Sigmoid colon (tissue), 6 donors: ENCODE measurements at regions not wholly inside any gene's neighbourhood (a gene's known extent, or its start where the extent isn't known, plus 50 kb on each side); places are given as distances from the start of the nearest gene placed in this dataset.

Experiments used
- DNase-seq: peaks from one replicate; pipeline ENCODE4 v3.0.0-alpha.2; 2019
- H3K27ac ChIP-seq, 4 donors: fragments of 200-600 bp; sonication (generic); one replicate each; pipeline ENCODE4 v1.5.1; 2016 to 2019; ENCODE audit warnings: mild to moderate bottlenecking in 1 of 4
- H3K27me3 ChIP-seq, 3 donors: fragments of 200-600 bp; sonication (generic); one replicate each; pipeline ENCODE4 v1.5.1; 2019; ENCODE audit warnings: mild to moderate bottlenecking in 1 of 3
- H3K36me3 ChIP-seq, 4 donors: fragments of 200-600 bp; sonication (generic); one replicate each; pipeline ENCODE4 v1.5.1; 2016 to 2019
- H3K4me1 ChIP-seq, 4 donors: fragments of 200-600 bp; sonication (generic); one replicate each; pipeline ENCODE4 v1.5.1; 2017 to 2019
- H3K4me3 ChIP-seq, 4 donors: fragments of 200-600 bp; sonication (generic); one replicate each; pipeline ENCODE4 v1.5.1; 2017 to 2019; ENCODE audit warnings: mild to moderate bottlenecking in 2 of 4, moderate library complexity in 1 of 4
- H3K9me3 ChIP-seq, 4 donors: fragments of 200-600 bp in 3 of 4; sonication (generic) in 3 of 4; one replicate each; pipeline versions ENCODE4 v1.5.1 to v1.6.1; 2013 to 2019
- EP300 ChIP-seq, 4 donors: sonication (generic); formaldehyde crosslinking; IDR thresholded peaks; one replicate each; pipeline ENCODE4 v1.6.1; 2017; ENCODE audit warnings: antibody characterized with exemption in 4 of 4
- POLR2A ChIP-seq, 2 donors: fragments of 450-650 bp; IDR thresholded peaks; one replicate each; pipeline ENCODE4 v1.6.1; 2016; ENCODE audit warnings: antibody characterized with exemption in 2 of 2, mild to moderate bottlenecking in 2 of 2, moderate library complexity in 2 of 2
- POLR2AphosphoS5 ChIP-seq, 4 donors: sonication (generic); formaldehyde crosslinking; IDR thresholded peaks; one replicate each; pipeline ENCODE4 v1.6.1; 2017; ENCODE audit warnings: antibody characterized with exemption in 4 of 4
- WGBS, 2 donors: extraction: QIAGEN DNeasy Blood & Tissue Kit; methylation state at CpG; one replicate each; pipeline ENCODE4 v1.1.7; 2013; 5-methylcytosine and 5-hydroxymethylcytosine counted together
- intact Hi-C: fragments of 100-400 bp; cut with DNase I; formaldehyde crosslinking; loops from one replicate; pipeline ENCODE4 v1.15.1; 2023
- TF ChIP-seq, protein P1 (sequence below), 4 experiments: fragments of 450-650 bp in 3 of 4; fragments of 200-600 bp in 1 of 4; IDR thresholded peaks; one replicate each; pipeline ENCODE4 v1.5.1; 2016 to 2019; ENCODE audit warnings: antibody characterized with exemption in 4 of 4, mild to moderate bottlenecking in 3 of 4, moderate library complexity in 2 of 4
- donor health status: healthy with polysubstance abuse.
- donor health status: healthy.

DNA sequence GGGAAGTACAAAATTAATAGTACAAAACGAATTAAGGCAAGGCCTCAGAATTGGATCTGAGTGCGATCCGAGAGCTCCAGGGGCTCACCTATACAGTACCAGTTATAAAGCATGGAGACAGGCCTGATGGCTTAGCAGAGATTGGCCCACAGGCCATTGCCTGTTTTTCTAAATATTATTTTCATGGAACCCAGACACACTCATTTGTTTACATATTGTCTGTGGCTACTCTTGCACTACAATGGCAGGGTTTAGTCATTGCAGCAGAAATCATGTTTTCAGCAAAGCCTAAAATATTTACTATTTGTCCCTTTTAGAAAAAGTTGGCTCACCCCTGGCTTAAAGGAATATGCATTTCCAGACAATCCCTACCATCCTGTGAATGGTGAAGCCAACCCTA, 578.9 kb downstream of the PLPP3 start:
- no peak overlapping the region for H3K27ac ChIP-seq
- no peaks in the 10 kb centered on the region for H3K9me3 ChIP-seq
- TF ChIP-seq POLR2AphosphoS5 (IDR thresholded peaks at IDR 0.05) (no peak), EP300 (IDR thresholded peaks at IDR 0.05) (no peak), POLR2A (IDR thresholded peaks at IDR 0.05) (no peak)
- TF ChIP-seq, protein P1, sequence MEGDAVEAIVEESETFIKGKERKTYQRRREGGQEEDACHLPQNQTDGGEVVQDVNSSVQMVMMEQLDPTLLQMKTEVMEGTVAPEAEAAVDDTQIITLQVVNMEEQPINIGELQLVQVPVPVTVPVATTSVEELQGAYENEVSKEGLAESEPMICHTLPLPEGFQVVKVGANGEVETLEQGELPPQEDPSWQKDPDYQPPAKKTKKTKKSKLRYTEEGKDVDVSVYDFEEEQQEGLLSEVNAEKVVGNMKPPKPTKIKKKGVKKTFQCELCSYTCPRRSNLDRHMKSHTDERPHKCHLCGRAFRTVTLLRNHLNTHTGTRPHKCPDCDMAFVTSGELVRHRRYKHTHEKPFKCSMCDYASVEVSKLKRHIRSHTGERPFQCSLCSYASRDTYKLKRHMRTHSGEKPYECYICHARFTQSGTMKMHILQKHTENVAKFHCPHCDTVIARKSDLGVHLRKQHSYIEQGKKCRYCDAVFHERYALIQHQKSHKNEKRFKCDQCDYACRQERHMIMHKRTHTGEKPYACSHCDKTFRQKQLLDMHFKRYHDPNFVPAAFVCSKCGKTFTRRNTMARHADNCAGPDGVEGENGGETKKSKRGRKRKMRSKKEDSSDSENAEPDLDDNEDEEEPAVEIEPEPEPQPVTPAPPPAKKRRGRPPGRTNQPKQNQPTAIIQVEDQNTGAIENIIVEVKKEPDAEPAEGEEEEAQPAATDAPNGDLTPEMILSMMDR (IDR thresholded peaks at IDR 0.05): no peak
- no peaks in the 10 kb centered on the region for H3K4me1 ChIP-seq
- intact Hi-C loops: no loop called here
- H3K27me3 ChIP-seq: no peaks in the 10 kb centered on the region
- H3K36me3 ChIP-seq: no peaks in the 10 kb centered on the region
- DNase-seq: no peak
- H3K4me3 ChIP-seq: no peak overlapping the region
- 92 to 94% methylated on average over 3 of the region's 3 CpGs for WGBS, 2 donors

DNA sequence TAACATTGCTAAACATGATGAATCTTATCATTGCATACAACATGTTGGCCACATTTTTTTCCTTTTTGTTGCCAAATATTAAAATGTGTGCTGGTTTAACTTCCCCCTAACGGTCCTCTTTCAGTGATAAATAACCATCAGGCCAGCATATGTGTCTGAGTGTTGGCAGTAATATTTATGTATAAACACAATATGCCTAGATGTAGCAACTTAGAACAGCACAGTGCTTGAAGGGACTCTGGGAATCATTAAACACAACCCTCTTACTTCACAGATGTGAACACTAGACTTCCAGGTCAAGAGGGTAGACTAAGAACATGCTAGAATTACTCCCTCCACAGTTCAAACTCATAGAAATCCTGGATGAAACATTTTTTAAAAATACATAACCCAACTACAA, 581.8 kb downstream of the PLPP3 start:
- 37 to 67% methylated on average over 1 of the region's 1 CpG for WGBS, 2 donors
- Histone ChIP-seq H3K4me1 (no peaks in the 10 kb centered on the region), H3K27ac (no peak overlapping the region), H3K9me3 (no peaks in the 10 kb centered on the region), H3K27me3 (no peaks in the 10 kb centered on the region), H3K36me3 (no peaks in the 10 kb centered on the region), H3K4me3 (no peak overlapping the region)
- intact Hi-C loops: no loop called here
- no peak for TF ChIP-seq POLR2A (IDR thresholded peaks at IDR 0.05)
- TF ChIP-seq POLR2AphosphoS5 (IDR thresholded peaks at IDR 0.05): peak in 3 of 4 donors; percentile 26 to 39 (median 32)
- no peak for DNase-seq

DNA sequence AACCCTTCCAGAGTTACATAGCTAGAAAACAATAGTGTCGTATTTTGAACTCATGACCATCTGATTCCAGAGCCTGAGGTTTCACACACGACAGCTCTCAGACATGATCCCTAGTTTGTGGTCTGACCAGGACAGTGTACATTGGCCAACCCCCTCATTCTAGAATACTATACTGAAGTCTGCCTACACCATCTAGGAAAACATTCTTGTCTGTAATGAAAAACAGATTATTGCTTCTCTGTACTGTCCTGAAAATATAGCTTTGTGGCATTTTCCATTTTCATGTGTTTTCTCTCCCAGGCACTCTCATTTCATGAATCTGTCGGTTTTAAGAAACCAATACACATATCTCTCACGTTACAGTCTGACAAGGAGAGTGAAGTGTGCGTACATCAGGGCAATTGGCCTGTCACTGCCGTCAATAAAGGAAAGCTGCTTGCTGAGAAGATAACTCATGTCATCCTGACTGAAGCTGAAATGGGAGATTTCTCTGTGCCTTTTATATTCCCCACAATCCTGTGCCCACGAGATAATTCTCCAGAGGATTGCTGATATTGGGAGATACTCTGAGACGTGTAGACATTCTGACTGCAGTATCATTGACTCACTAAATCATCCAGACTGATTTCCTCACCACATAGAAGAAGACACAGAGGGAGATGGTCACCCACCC, 585.6 kb downstream of the PLPP3 start:
- no peaks in the 10 kb centered on the region for H3K36me3 ChIP-seq
- H3K9me3 ChIP-seq: no peaks in the 10 kb centered on the region
- no peak overlapping the region for H3K27ac ChIP-seq
- H3K27me3 ChIP-seq: no peaks in the 10 kb centered on the region
- TF ChIP-seq, protein P1 (IDR thresholded peaks at IDR 0.05): no peak
- no peak for TF ChIP-seq EP300 (IDR thresholded peaks at IDR 0.05)
- no peak for TF ChIP-seq POLR2AphosphoS5 (IDR thresholded peaks at IDR 0.05)
- TF ChIP-seq POLR2A (IDR thresholded peaks at IDR 0.05): no peak
- H3K4me3 ChIP-seq: no peak overlapping the region
- DNase-seq: no peak
- 67 to 81% methylated on average over 8 of the region's 8 CpGs for WGBS, 2 donors
- peaks cover 0 to 18% (median 10%) of the 10 kb centered on the region in 4 donors for H3K4me1 ChIP-seq
- intact Hi-C loops: no loop called here

DNA sequence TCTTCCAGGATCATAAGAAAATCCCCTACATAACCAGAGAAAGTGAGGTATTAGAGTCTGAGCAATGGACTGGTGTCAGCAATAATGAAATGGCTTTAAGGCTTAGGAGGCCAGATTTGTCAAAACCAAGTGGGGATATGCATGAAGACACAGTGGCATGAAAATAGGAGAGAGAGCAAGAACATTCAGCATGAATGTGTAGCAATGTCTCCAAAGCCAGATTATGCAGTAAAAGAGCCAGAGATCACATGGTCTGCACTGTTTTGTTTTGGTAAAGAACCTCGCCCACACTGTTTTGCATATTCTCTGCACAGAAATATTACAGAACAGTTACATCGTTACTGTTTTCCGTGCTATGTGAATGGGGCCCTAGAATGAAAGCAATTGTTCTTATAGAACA, 589.4 kb downstream of the PLPP3 start:
- Histone ChIP-seq H3K27ac (no peak overlapping the region), H3K36me3 (no peaks in the 10 kb centered on the region), H3K4me1 (peaks cover 0 to 18% (median 10%) of the 10 kb centered on the region in 4 donors), H3K9me3 (no peaks in the 10 kb centered on the region), H3K4me3 (no peak overlapping the region), H3K27me3 (no peaks in the 10 kb centered on the region)
- no peak for DNase-seq
- intact Hi-C loops: no loop called here
- 84 to 86% methylated on average over 3 of the region's 3 CpGs for WGBS, 2 donors
- TF ChIP-seq POLR2A (IDR thresholded peaks at IDR 0.05): no peak
- TF ChIP-seq POLR2AphosphoS5 (IDR thresholded peaks at IDR 0.05): no peak
- TF ChIP-seq, protein P1 (IDR thresholded peaks at IDR 0.05): no peak
- TF ChIP-seq EP300 (IDR thresholded peaks at IDR 0.05): no peak

DNA sequence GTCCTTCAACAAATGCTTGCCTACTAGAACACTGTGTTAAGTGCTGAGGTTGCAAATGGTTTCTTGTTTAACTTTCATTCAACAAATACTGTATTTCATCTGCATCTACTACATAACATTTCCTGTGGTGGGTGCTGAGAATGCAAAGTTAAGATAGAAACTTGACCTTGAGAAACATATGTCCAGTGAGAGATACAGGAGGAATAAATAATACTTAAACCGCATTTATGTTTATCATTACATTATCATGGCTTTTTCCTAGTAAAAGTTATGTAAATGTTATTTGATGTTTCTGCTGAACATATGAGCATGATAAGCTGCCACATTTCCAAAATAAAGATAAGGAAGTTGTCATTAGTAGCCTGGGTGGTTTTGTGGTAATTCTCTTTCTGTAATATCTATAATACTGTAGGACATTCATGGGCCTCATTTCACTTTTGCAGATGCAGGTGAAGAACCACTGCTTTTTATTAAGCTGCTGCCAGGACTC, 590.4 kb downstream of the PLPP3 start:
- Histone ChIP-seq H3K4me3 (no peak overlapping the region), H3K9me3 (no peaks in the 10 kb centered on the region), H3K27me3 (no peaks in the 10 kb centered on the region), H3K27ac (no peak overlapping the region), H3K36me3 (no peaks in the 10 kb centered on the region), H3K4me1 (peaks cover 0 to 18% (median 10%) of the 10 kb centered on the region in 4 donors)
- TF ChIP-seq, protein P1 (IDR thresholded peaks at IDR 0.05): no peak
- TF ChIP-seq POLR2A (IDR thresholded peaks at IDR 0.05) (no peak), POLR2AphosphoS5 (IDR thresholded peaks at IDR 0.05) (no peak), EP300 (IDR thresholded peaks at IDR 0.05) (no peak)
- no peak for DNase-seq
- 81 to 89% methylated on average over 1 of the region's 1 CpG for WGBS, 2 donors
- intact Hi-C loops: no loop called here
